ENCODE measurements at regions not wholly inside any gene's neighbourhood (a gene's known extent, or its start where the extent isn't known, plus 50 kb on each side); places are given as distances from the start of the nearest gene placed in this dataset.

GRCh38 chr16:59733321-59733720, 999.2 kb upstream of the GOT2 start:
- DNase-seq (ENCODE audit: extremely low read depth, low read depth) = no peak
- TF ChIP-seq CTCF (IDR thresholded peaks at IDR 0.05; ENCODE audit: low read depth, low read length) = no peak

DNA sequence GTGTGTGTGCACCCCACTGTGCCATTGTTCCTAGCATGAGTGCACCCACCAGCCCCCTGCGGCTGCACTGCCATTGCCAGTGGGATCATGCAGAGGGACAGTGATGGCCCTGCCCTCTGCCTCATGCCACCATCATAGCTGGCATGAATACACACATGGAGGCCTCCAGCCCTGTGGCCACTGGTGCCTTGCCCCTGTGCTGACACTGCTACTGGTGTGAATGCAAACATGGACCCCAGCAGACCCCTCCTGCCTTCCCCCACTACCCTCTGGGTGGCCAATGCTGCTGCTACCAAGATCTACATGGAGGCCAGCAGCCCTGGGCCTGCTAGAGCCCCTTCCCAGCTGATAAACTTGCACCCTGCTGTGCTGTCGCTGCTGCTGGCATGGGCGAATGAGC, 995.5 kb upstream of the GOT2 start:
- TF ChIP-seq CTCF (IDR thresholded peaks at IDR 0.05; ENCODE audit: low read depth, low read length) = no peak

DNA sequence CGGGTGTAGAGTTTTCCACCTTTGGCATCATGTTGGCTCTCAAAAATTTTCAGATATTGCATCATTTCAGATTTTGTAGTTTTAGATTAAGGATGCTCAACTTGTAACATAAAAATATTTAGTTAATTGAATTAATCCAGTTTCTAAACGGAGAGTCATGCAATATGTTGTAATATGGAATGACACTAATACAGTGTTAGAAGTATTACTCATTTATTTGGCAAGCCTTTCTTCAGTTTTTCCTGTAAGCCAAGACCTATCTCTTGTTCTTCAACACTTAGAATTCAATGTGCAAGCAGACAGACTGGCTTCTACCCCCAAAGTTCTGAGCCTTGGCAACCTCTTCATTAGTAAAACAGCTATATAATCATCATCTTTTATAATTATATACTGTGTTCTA, 985.0 kb upstream of the GOT2 start:
- TF ChIP-seq CTCF (IDR thresholded peaks at IDR 0.05; ENCODE audit: low read depth, low read length) = no peak
- no peak for DNase-seq (ENCODE audit: extremely low read depth, low read depth)

More for the DNA sequence above, 995.5 kb upstream of the GOT2 start:
- DNase-seq (ENCODE audit: extremely low read depth, low read depth) = no peak

DNA sequence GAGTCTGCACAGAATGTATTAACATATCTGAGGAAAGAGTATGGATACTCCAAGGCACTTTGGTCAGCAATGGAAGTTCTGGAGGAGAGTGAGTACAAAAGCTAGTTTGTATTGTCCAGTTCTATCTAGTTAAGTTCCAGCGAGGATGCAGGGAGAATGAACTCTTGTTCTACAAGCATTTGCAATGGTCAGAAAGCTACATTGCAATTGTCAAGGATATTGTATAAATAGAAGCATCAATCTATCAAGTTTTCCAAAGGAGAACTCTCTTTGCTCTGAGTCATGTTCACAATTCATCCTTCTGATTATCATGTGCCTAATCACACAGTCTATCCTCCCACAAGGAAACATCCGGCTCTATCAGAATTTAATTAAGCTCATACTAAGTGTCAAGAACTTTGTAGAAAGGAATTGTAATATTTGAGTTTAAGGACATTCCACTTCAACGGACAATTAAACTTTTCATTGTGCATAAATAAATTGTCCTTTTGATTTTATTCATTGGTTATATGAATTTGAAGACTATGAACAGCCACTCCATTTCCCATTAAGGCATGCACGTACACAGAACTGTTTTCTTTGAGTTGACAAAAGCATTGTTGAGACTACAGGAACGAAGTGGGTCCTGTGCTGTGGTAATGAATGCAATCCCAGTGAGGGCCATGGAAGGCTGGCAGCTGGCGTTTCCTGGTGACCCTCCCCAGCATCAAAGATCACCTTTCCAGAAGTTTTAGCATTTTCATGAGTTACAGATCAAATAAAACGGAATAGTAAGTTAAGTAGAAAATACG, 973.5 kb upstream of the GOT2 start:
- TF ChIP-seq CTCF (IDR thresholded peaks at IDR 0.05; ENCODE audit: low read depth, low read length) = no peak

GRCh38 chr16:59701963-59702930, 968.1 kb upstream of the GOT2 start:
- TF ChIP-seq CTCF (IDR thresholded peaks at IDR 0.05; ENCODE audit: low read depth, low read length) = no peak
- DNase-seq (ENCODE audit: extremely low read depth, low read depth) = no peak

More for the DNA sequence above, 973.5 kb upstream of the GOT2 start:
- DNase-seq (ENCODE audit: extremely low read depth, low read depth) = no peak

DNA sequence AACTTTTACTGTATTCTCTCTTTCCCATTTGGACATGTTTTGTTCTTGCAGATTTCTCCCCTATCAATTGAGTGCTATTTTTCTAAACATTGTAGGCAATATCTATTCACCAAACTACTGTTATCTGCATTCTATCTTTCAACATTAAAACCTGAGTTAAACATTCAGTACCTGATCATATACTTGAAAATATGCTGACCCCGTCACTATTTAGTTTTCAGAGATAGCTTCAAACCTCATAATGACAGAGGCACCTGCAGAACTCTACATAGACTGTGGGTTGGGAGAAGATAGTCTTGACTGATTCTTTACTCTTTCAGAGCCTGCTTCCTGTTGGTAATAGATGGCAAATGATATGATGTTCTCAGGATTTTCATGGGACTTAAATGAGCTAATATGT, 965.7 kb upstream of the GOT2 start:
- TF ChIP-seq CTCF (IDR thresholded peaks at IDR 0.05; ENCODE audit: low read depth, low read length) = no peak

More for the DNA sequence above, 965.7 kb upstream of the GOT2 start:
- DNase-seq (ENCODE audit: extremely low read depth, low read depth) = no peak
